LNCaP clone FGC (cell line): ENCODE measurements at regions not wholly inside any gene's neighbourhood (a gene's known extent, or its start where the extent isn't known, plus 50 kb on each side); places are given as distances from the start of the nearest gene placed in this dataset.

Experiments
- DNase-seq: peaks from one replicate; pipeline ENCODE4 v3.0.0-alpha.2; 2011; ENCODE audit warnings: low read depth
- H3K4me3 ChIP-seq: 2 replicates; pipeline ENCODE4 v1.5.1; 2011; ENCODE audit warnings: mild to moderate bottlenecking, low read depth, low read length, control low read depth
- CTCF ChIP-seq: IDR thresholded peaks from 2 replicates; pipeline ENCODE4 v1.5.1; 2012; ENCODE audit warnings: mild to moderate bottlenecking; ENCODE audit not compliant: control insufficient read depth, insufficient read depth; ENCODE audit errors: extremely low read depth

- TF ChIP-seq CTCF = no peak
- H3K4me3 ChIP-seq = no peak overlapping the region
These were observed 312.6 kb downstream of the FGFR2 start for GRCh38 chr10:121285406-121286196.

GRCh38 chr10:121288011-121288410 lies 310.2 kb downstream of the FGFR2 start:
- no peak for TF ChIP-seq CTCF
- no peak for DNase-seq
- no peak overlapping the region for H3K4me3 ChIP-seq

More at GRCh38 chr10:121285406-121286196, 312.6 kb downstream of the FGFR2 start:
- DNase-seq = no peak

GRCh38 chr10:121288864-121289661 lies 309.2 kb downstream of the FGFR2 start:
- no peak for DNase-seq
- no peak for TF ChIP-seq CTCF
- no peak overlapping the region for H3K4me3 ChIP-seq

GRCh38 chr10:121289800-121290199 lies 308.4 kb downstream of the FGFR2 start:
- DNase-seq = no peak
- no peak overlapping the region for H3K4me3 ChIP-seq
- no peak for TF ChIP-seq CTCF

GRCh38 chr10:121290674-121291073 lies 307.6 kb downstream of the FGFR2 start:
- H3K4me3 ChIP-seq = no peak overlapping the region
- TF ChIP-seq CTCF = no peak
- DNase-seq = no peak

GRCh38 chr10:121291376-121291775 lies 306.9 kb downstream of the FGFR2 start:
- H3K4me3 ChIP-seq = no peak overlapping the region
- TF ChIP-seq CTCF = no peak
- DNase-seq = no peak
